AG04450 (cell line): ENCODE measurements at regions not wholly inside any gene's neighbourhood (a gene's known extent, or its start where the extent isn't known, plus 50 kb on each side); places are given as distances from the start of the nearest gene placed in this dataset.

Source experiments
- CTCF ChIA-PET: fragments of 300-600, 350-600 bp; formaldehyde crosslinking; extraction: SDS; loops from one replicate; lab custom pipeline; 2022; ENCODE audit warnings: antibody characterized with exemption, inconsistent platforms; lab: Charles Lee
- POLR2A ChIA-PET: fragments of 350-600 bp; formaldehyde crosslinking; extraction: SDS; loops from one replicate; lab custom pipeline; 2021; ENCODE audit warnings: antibody characterized with exemption, inconsistent platforms; lab: Yijun Ruan, JAX
- DNase-seq: peaks from one replicate; pipeline ENCODE4 v3.0.0-alpha.2; 2011; ENCODE audit warnings: low read depth, low spot score
- H3K27ac ChIP-seq: one replicate; pipeline ENCODE4 v1.5.1; 2012; ENCODE audit warnings: low read depth, low read length, control low read depth
- H3K27me3 ChIP-seq: one replicate; pipeline ENCODE4 v1.6.0; 2012; ENCODE audit warnings: low read length; ENCODE audit not compliant: control insufficient read depth, insufficient read depth
- H3K4me3 ChIP-seq: 2 replicates; pipeline ENCODE4 v1.5.1; 2011; ENCODE audit warnings: mild to moderate bottlenecking, low read depth, low read length, control low read depth
- H3K9me3 ChIP-seq: 2 replicates; pipeline ENCODE4 v1.5.1; 2012; ENCODE audit warnings: low read length; ENCODE audit not compliant: control insufficient read depth, insufficient read depth
- TF ChIP-seq, protein P1 (sequence below): IDR thresholded peaks from 2 replicates; pipeline ENCODE4 v1.5.1; 2011; ENCODE audit warnings: low read depth, low read length, control low read depth, inconsistent platforms

DNA sequence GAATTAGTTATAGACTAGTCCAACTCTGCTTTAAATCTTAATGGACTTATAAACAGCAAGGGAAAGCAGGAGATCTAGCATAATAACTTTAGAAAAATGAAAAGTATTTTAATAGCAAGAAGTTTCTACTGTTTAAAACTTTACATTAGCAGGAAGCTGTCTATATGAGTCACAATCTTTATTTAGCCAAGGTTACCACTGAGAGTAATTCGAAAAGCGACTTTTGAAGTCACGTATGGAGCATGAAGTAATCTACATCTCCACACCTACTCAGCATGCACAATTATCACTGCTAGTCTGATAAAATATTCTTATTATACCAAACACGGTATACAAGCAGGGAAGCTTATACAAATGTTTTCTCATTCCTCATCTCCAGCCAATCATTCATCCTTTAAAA, 515.4 kb upstream of the SOX11 start:
- Histone ChIP-seq H3K4me3 (no peak overlapping the region), H3K9me3 (no peaks in the 10 kb centered on the region), H3K27ac (no peak overlapping the region), H3K27me3 (no peaks in the 10 kb centered on the region)
- ChIA-PET POLR2A (no interaction called here), CTCF (no interaction called here)
- no peak for DNase-seq
- TF ChIP-seq, protein P1, sequence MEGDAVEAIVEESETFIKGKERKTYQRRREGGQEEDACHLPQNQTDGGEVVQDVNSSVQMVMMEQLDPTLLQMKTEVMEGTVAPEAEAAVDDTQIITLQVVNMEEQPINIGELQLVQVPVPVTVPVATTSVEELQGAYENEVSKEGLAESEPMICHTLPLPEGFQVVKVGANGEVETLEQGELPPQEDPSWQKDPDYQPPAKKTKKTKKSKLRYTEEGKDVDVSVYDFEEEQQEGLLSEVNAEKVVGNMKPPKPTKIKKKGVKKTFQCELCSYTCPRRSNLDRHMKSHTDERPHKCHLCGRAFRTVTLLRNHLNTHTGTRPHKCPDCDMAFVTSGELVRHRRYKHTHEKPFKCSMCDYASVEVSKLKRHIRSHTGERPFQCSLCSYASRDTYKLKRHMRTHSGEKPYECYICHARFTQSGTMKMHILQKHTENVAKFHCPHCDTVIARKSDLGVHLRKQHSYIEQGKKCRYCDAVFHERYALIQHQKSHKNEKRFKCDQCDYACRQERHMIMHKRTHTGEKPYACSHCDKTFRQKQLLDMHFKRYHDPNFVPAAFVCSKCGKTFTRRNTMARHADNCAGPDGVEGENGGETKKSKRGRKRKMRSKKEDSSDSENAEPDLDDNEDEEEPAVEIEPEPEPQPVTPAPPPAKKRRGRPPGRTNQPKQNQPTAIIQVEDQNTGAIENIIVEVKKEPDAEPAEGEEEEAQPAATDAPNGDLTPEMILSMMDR: no peak

- H3K27me3 ChIP-seq: no peaks in the 10 kb centered on the region
- no peak overlapping the region for H3K4me3 ChIP-seq
- no peak for DNase-seq
- CTCF ChIA-PET: no interaction called here
- H3K9me3 ChIP-seq: no peaks in the 10 kb centered on the region
- POLR2A ChIA-PET: no interaction called here
- H3K27ac ChIP-seq: no peak overlapping the region
- TF ChIP-seq, protein P1: no peak
Observed at GRCh38 chr2:5183031-5183430, 509.2 kb upstream of the SOX11 start.

- ChIA-PET CTCF (no interaction called here), POLR2A (no interaction called here)
Observed at GRCh38 chr2:5187283-5187682, 504.9 kb upstream of the SOX11 start.

GRCh38 chr2:5188636-5189035, 503.5 kb upstream of the SOX11 start:
- H3K27ac ChIP-seq: no peak overlapping the region
- no peaks in the 10 kb centered on the region for H3K27me3 ChIP-seq
- no peak overlapping the region for H3K4me3 ChIP-seq
- ChIA-PET CTCF (no interaction called here), POLR2A (no interaction called here)
- no peaks in the 10 kb centered on the region; the same call in 1 of the 2 replicates for H3K9me3 ChIP-seq
- DNase-seq: no peak
- TF ChIP-seq, protein P1: no peak

More at GRCh38 chr2:5187283-5187682, 504.9 kb upstream of the SOX11 start:
- TF ChIP-seq, protein P1: no peak
- Histone ChIP-seq H3K27ac (no peak overlapping the region), H3K9me3 (no peaks in the 10 kb centered on the region; the same call in 1 of the 2 replicates), H3K4me3 (no peak overlapping the region), H3K27me3 (no peaks in the 10 kb centered on the region)
- no peak for DNase-seq

DNA sequence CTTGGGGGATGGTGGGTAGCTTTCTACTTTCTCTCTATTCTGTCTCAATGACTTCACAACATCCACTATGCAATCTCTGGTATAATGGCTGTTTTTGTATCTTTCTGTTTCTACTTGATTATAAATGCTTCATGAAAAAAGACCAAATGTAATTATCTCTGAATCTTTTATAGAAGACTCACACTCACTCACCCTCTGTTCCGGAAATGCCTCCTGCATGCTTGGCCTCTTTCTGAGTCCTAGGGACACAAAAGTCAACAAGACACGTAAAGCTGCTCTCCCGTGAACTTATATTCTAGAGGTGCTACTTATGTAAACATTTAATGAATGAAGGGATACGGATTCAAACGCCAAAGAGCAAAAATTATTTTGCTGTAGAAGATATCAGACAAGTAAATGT, 502.2 kb upstream of the SOX11 start:
- Histone ChIP-seq H3K9me3 (no peaks in the 10 kb centered on the region; the same call in 1 of the 2 replicates), H3K27me3 (no peaks in the 10 kb centered on the region), H3K4me3 (no peak overlapping the region), H3K27ac (no peak overlapping the region)
- ChIA-PET CTCF (no interaction called here), POLR2A (no interaction called here)
- TF ChIP-seq, protein P1: no peak
- DNase-seq: no peak
